GM18861 (cell line): ENCODE measurements at regions not wholly inside any gene's neighbourhood (a gene's known extent, or its start where the extent isn't known, plus 50 kb on each side); places are given as distances from the start of the nearest gene placed in this dataset.

Experiments
- ATAC-seq: cut with Tn5 transposase; IDR thresholded peaks from one replicate; pipeline ENCODE4 v1.9.1; 2021; ENCODE audit not compliant: unreplicated experiment

DNA sequence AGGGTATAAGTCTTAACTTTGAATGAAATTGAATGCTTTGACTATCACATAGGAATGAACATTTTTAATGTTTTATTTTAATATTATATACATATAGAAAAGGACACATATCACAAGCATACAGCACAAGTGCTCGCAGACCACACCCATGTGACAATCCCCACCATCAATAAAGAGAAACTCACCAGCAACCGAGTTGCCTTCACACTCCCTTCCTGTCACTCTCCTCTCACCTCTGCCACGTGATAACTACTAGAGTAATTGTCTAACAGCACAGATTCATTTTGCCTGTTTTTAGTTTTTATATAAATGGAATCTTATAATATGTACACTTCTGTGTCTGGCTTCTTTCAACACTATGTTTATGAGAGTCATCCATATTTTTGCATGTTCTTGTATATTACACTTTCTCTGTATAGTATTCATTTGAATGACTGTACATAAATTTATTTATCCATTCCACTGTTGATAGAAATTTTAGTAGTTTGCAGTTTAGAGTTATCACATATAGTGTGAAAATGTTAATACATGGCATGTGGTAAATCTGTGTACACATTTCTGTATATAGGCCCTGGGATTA is 304.9 kb upstream of the DUSP10 start:
- no peak for ATAC-seq

DNA sequence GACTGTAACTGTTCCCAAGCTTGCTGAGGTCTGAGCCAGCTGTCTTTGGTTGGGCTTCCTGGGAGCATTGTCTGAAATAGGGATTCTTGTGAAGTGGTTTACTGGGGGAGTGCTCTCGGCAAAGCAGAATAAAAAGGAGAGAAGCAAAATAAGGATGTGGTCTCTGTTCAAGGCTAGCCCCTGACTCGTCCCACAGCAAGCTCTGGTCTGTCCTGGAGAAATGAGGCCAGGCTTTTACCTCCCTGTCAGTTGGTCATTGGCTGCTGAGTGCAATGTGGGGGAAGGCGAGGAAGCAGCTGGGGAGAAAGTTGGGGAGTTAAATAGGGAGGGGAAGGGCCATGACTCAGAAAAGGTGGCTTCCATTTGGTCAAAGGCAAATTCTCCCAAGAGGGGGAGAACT is 303.9 kb upstream of the DUSP10 start:
- ATAC-seq: no peak

DNA sequence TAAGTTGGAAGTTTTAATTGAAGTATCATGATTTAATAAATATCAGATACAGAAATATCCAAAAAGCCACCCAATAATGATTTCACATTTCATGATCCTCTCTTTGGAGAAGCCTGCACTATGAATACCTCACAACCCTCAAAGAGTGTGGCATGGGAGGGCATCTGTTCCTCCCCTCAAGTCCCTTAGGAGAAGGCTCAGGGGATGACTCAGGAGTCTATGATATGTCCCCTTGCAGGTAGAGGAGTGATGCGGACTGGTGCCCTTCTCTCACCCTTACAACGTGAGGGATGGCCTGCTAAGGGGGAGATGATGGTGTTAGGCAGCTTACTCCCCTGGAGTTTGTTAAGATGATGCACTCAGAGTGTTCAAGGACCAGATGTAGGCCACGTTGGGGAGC is 303.3 kb upstream of the DUSP10 start:
- no peak for ATAC-seq

DNA sequence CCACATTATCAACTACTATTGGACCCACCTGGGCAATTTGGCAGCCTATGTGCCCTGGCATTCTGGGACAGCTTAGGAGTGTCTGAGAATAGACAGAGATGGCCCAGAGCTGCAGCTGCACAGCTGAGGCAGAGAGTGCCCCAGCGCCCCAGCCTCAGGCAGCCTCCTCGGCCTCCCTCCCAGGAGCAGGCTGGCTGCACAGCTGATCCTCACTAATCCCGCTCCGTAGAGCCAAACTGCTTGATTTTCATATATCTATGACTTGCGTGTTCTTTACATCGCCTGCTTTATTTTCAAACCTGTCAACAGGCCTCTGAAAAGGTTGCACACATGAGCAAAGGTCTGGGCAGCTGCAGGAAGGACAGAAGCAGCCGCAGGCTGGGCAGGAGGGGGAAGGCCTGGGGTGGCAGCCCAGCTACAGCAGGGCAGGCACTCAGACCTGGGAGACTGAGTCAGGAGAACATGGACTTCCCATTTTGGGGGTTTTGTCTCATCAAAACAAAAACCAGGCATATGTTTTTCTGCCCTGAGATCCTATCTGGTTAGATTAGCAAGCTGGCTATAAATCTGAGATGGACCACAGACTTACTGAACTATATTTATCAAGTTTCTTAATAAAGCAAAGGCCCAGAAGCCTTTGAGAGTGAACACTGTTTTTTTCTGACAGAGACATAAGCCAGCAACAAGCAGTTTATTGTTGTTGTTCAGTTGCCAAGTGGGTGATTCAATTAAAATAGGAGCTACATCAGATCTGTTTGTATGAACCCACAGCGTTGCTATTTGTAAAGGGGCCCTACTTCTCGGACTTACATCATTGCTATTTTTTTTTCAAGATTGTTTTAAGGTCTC is 301.8 kb upstream of the DUSP10 start:
- no peak for ATAC-seq

DNA sequence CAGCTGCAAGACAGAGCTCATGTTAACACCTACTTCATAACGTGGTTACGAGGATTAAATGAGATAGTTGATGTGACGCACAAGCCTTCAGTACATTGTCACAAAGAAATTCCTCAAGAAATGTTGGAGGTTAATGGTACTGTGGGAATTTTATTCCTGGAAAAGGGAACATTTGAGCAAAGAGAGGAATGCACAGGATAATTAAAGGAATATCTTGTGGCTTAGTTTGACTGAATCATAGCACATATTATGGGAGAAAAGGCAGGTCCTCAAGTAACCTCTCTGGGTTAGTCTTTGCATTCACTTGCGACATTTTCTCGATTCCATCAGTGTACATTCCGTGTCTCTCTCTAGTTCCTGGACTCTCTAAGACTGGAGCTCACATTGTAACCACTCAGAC is 300.2 kb upstream of the DUSP10 start:
- no peak for ATAC-seq

DNA sequence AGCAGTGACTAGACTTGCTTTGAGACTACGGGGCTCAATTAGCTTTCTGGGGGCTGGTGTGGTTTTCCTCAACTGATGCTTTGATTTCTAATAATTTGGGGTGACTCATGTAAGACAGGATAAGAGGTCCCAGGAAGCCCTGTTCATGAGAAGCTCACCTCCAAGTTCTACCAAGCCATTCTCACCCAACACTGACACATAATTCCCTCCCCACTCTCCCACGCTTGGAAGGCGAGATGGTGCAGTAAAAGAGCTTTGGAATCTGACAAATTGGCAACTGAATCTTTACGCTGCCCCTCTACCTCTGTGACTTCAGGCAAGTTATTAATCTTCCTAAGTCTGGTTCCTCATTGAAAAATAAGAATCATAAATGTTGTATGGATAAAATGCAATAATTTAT is 299.1 kb upstream of the DUSP10 start:
- no peak for ATAC-seq

DNA sequence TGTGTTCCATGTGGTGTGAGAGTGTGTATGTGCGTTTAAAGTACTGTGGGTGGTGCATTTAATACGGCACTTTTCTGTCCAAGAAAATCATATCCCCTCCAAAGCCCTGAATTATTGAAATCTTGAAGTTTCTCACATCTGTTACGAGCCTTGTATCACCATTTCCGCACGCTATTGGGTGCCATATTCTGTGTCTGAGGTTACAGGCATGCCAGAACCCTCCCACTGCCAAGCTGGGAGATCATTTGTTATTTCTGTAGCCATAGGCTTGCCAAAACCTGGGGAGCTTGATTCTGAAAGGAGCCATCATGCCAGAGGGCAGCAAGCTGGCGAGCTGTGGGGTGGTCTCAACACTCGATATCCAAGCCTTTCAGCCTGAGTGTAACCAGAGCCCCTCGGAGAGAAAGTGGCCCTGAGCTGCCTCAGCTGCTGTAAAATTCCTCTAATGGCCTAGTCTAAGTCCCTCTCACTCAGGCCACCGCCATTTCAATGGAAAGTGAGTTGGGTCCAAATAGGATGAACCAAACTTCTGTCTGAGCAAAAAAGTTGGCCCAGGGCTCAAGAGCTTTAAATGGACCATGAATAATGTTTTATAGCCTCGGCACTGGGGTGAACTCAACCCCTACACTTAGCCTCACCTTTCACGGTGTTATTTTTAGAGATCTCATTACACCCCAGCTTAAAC is 298.4 kb upstream of the DUSP10 start:
- no peak for ATAC-seq

DNA sequence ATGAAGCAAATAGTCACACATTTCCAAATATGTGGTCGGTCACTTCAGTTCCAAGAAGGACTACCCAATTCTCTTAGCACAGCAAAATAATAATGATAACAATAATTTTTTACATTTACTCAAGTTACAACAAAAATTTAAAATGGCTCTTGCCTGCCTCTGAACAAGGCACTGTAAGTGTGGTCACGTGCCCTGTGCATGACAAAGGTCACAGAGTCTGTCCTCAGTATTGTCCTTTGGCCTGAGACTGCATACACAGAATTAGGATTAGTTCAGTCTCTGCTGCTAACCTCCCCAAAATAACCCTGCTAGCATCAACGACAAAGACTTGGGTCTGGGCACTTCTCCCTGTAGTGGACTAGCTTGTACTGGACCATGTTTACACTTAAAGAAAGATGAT is 297.1 kb upstream of the DUSP10 start:
- no peak for ATAC-seq

DNA sequence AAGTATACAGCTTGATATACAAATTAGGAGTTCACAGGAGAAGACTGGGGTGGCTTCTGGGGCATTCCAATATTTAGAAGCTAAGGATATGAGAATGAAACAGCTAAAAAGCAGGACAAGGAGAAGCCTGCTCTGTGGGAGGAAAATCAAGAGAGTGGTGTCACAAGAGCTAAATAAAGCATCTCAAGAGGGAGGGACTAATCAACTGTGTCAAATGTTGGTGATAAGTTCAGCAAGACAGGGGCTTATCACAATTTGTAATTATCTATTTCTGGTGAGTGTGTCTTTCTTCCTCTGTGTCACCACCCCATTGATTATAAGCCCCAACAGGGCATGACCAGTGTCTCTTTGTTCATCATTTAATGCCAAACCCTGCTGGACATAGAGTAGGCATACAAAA is 295.8 kb upstream of the DUSP10 start:
- no peak for ATAC-seq

DNA sequence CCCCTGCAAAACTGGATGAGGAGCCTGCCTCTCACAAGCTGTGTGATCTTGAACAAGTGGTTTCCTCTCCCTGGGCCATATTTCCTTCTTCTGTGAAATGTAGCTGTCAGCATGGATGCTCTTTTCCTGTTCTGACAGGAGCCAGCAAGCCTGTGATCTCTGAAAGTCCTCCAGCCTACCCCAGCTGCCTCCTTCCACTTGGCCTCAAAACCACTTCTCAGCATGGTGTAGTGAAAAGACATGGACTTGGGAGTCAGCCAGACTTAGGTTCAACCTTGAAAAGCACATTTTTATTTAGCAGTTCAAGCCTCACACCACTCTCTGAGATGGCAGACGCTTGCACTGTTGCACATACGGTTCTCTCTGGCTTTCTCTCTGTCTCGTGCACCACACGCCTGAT is 292.9 kb upstream of the DUSP10 start:
- ATAC-seq: no peak

DNA sequence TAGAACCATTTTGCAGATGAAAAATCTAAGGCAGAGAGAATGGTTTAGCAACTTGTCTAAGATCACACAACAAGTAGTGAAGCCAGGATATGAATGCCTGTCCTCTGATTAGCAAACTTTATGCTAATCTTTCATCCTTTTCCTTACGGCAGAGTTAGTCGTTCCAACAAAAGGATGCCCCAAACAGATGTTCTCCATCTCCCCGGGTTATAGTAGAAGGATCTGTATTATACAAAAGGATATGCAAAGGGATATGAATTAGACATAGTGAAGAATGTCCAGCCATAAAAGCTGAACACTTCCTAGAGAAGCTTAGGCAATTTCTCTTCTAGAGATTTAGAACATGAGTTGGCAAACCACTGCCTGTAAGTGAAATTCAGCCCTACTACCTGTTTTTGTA is 291.6 kb upstream of the DUSP10 start:
- ATAC-seq: no peak

DNA sequence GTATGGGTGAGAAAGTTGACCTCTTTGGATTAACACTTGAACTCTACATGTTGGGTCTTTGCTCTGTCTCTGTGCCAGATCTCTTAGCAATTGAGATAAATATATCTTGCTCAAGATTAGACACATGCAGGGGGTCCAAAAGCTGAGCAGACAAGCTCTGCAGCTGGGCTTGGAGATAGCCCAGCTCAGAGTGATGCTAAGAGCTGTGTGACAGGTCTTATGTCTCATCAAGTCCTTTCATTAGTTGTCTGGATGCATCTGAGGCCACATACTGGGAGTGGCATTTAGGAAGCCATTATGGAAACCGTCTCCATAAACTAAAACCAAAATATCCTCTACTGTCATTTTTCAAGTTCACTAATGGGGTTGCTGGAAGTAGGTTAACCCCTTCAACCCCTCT is 289.4 kb upstream of the DUSP10 start:
- no peak for ATAC-seq

DNA sequence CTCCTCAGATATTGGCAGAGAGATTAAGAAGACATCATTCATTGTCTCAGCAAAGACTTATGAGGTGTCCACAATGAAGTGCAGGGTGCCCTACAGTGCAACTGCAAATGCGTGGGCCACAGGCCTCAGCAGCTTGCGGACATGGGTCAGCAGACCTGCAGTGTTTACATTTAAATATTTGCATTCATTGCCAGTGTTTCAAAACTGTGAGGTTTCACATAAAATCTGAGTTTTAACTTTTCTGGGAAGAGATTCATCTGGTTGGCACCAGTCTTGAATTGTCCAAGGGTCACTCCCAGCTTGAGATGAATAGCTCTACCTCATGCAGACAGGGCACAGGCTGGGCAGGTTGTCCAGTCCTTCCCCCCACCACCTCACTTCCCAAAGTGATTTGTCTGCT is 286.8 kb upstream of the DUSP10 start:
- ATAC-seq: no peak

DNA sequence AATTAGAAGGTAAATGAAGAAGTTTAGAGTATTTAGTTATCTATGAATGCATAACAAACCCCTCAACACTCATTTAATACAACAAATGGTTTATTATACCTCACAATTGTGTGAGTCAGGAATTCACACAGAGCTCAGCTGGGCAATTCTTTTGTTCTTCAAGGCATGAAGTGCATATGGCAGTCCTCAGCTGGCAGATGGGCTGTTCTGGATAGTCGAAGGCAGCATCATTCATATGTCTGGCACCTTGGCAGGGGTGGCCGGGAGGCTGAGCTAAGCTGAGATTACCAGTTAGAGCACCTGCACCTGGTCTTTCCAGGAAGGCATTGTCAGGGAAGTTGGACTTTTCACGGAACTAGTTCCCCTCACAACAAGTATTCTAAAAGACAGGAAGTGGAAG is 286.2 kb upstream of the DUSP10 start:
- ATAC-seq: no peak

DNA sequence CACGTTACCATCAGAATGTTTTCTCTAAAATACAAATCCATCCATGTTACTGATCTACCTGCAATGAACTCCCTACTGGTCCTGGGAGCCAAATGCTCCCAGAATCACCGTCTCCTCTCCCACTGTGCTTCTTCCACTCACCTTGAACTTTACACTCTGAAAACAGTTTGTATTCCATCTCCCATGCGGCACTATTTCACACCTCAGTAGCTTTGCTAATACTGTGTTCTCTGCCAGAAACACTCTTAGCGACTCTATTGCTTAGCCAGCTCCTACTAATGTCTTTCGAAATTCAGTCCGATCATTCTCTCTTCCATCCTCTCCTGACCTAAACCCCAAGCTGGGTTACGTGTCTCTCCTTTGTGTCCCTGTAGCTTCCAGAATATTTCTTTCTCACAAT is 284.4 kb upstream of the DUSP10 start:
- ATAC-seq: no peak

DNA sequence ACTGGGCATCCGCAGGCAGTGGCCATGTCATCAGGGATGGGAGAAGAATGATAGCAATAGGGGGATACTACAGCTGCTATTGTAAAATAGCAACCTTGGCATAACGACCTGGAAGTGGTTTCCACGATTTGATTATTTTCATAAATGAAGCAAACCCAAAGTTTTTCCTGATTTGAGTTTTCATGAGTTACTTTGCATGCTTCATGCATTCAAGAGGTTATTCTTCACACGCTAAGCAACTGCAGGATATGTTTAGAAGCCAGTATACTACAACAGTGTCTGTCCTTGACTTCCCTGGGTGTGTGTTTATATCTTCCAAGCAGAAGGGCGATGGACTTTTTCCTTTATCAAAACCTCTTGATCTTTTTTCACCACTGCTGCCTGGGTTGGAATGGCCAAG is 281.1 kb upstream of the DUSP10 start:
- ATAC-seq: no peak

DNA sequence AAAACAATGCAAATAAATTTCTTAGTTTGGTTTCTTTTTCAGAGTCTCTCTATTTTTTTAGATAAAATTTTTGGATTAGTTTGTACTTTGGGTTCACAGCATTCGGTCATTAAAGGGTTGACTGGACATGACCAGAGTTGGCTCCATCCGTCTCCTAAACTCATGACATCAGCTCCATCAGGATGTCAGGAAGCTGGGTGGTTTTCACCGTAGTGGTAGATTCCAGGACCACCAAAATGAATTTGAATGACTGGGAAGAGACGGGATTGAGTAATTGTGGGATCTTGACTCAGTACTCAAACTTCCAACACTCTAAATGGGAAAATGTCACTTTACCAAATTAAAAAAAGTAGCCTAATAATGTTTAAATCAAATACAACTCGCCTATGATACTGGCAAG is 279.2 kb upstream of the DUSP10 start:
- no peak for ATAC-seq

DNA sequence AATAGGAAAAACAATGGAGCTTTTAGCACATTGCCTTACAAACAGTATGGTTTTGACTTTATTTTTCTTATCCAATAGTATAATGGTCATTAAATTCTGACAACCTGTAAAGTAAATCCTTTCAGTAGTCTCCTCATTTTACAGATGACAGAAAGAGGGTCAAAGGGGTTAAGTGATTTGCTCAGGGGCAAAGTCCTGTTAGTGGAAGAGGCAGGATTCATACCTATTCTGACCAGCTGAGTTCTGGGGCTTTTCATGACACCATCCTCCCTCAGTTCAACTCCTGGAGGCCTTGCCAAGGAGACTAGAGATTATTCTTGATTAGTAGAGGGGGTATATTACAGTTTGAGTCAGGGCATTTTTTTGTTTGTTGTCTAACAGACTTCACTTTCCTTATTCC is 278.7 kb upstream of the DUSP10 start:
- ATAC-seq: no peak

DNA sequence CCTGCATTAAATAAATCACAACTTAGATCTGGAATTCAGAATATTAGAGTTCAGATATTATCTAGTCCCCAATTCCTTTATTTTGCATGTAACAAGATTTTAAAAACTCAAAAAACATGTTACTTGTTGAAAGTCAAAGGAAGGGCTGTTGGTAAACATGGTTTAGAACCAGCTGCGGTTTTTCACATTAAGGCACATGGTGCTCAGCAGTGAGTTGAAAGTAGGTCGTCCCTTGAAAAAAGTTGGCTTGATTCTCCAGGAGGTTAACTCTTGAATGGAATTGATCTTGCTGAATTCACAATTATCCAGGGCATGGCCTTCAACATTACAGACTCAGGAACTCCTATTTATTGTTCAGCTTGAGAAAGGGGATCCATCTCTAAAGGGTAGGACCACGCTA is 277.1 kb upstream of the DUSP10 start:
- ATAC-seq: no peak

DNA sequence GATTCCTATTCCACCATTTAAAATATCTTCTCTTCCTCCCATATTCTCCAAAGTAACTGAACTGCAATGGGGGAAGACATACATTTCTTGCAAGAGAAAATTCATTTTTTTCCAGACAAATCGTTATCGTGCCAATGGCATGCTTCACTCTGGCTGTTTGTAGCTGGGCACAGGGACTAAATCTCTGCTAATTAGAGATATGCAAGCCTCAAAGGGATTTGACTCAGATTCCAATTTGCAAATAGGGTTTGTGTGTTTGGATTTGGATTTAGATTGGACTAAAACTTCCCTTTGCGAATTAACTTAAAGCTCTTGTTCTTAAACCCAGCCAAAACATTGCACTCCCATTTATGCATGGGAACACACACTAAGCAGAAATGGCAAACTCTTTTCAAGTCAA is 276.2 kb upstream of the DUSP10 start:
- ATAC-seq: no peak

DNA sequence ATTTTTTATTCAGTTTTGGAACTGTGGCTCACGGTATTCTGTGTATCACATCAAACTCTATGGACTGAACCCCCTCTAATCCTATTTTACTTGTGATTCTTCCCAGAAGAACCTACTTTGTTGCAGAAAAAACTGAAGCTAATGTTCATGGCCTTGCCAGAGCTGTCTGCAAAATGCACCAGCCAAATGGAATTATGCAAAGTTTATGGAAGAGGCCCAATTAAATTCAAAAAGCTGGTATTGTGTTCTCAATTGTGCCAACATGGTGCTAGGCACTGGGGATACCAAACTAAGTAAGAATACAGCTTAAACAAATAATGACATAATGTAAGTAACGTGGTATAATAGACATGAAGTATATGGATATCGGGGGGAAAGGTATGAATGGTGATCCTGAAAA is 273.8 kb upstream of the DUSP10 start:
- ATAC-seq: no peak

DNA sequence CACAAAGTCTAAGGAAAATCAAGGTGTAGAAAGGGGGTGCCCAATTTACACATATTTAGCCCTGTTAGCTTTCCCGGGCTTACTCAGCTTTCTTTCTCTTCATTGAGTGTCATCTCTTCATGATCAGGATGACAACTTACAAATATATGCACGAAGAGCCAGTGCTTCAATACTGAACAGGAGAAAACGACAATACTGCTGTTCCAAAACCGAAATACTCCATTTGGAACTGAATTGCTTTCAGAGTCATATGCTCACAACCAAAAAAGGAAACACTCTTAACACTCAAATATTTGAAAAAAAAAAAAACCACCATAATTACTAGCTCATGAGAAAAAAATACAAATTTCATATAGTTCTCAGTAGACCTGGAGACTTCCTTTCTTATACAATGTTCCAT is 272.1 kb upstream of the DUSP10 start:
- no peak for ATAC-seq
